GM18858 (cell line): ENCODE measurements at regions not wholly inside any gene's neighbourhood (a gene's known extent, or its start where the extent isn't known, plus 50 kb on each side); places are given as distances from the start of the nearest gene placed in this dataset.

ENCODE experiments used
- ATAC-seq: cut with Tn5 transposase; IDR thresholded peaks from one replicate; pipeline ENCODE4 v1.9.1; 2021; ENCODE audit not compliant: unreplicated experiment

DNA sequence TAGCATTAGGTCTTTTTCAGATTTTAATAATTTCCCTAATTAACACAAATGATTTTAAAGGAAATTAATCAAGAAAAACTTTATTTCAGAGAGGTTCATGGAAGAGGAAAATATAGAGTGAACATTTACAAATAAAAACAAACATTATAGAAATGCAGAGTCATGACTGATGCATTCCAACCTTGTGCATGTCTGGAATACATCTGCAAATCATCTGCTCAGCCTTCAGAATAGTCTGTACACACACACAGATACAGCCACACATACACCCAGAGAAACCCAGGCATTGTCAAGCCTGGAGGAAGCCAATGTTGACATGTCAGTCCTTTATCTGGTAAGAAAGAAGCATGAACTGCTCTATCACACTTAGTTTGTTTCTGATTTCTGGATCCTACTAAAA, 61.3 kb upstream of the NFKB1 start:
- no peak for ATAC-seq

DNA sequence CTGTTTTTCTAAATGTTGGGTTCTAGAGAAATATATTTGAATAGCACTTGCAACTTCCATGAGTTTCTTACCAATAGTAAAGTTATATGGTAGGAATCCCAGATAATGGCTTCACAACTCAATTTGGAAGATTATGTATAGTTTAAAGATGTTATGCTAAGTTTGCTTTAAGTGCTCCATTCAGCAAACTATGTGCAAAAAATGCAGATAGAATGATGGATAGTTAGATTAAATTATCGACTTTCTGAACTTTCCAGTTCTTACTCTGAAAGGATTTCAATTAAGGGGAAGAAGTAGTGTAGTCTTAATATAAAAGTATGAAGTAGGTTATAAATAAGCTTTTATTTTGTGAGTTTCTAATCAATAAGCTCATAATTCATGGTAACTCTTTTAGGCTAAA, 60.7 kb upstream of the NFKB1 start:
- ATAC-seq, result no peak

DNA sequence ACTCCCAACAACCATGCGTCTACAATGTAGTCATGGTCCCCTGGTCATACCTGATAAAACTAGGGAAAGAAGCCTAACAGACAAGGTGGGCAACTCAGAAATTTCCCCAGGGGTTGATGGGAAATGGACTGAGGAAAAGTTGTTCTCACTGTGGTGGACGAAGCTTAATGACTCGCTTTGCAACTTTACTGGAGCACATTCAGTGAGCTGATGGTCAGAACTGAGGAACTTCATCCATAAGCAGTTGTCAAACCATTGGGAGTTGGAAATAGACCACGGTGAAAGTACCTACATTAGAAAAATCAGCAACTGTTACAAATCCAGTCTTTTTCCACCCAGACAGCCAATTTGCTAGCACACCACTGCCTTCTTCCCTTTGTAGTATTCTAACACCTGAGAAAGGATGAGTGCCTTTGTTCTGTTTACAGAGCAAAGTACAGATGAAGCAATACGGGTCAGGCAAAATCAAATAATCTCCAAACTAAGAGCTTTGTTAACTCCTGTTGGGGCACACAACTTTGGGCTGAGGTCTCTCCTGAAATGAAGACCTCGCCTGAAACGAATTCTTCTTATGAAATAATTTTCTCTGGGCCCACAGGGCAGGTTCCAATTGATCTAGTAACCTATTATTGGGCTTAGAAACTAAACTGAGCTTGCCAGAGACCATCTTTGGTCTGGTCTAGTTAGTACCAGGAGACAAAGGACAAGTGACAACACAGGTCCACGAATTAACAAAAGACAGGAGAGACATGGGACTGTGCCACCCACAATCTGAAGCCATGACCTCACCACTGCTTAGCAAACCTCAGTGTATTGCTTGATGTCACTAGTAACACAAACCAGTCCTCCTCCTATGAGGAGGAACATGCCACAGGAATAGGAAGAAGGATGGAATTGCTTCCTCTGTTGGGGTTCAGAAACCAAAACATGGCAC, 58.9 kb upstream of the NFKB1 start:
- no peak for ATAC-seq

DNA sequence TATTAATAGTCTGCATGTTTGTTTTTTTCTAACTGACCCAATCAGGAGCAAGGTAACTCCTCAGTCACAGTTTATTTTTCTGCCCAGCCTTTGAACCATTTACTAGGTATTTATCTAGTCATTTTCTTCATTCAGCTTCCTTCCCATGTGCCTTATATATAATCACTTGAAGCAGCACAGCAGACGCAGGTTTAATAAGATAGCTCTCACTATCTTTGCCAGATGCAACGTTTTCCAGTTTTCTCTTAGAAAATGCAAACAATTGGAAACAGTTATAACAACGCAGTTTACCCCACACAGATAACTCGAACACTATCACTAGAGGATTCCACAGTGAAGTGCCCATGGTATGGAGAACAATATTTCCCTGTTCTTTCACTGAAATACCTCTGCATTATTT, 56.4 kb upstream of the NFKB1 start:
- no peak for ATAC-seq

DNA sequence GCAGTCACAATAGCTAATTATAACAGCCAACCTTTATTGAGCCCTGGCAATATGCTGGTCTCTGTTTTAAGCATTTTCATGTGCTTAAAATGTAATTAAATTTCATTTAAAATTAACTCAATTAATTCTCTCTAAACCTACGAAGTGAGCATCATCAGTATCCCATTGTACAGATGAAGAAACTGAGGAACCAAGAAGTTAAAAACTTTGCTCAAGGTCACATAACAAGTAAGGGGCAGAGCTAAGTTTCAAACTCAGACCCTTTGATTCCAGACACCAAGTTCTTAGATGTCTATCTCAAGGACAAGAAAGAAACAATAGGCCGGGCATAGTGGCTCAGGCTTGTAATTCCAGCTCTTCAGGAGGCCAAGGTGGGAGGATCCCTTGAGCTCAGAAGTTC, 55.9 kb upstream of the NFKB1 start:
- no peak for ATAC-seq

DNA sequence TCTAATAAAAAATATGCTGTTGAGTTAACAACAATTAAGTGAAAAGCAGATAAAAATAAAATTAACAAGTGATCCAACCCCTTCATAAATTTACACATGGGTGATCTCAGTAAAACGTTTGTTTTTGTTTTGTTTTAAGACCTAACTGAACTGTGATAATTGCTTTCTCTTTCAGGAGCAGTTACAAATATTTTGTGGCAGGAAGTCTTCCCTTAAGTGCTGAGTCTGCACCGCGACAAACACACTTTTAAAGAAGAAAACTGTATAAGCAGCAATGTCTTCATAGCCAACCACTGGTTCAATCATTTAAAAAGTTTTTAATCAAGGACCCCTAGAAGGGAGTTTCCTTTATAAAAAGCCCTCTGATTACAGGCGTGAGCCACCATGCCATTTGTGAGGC, 53.7 kb upstream of the NFKB1 start:
- ATAC-seq, result no peak

DNA sequence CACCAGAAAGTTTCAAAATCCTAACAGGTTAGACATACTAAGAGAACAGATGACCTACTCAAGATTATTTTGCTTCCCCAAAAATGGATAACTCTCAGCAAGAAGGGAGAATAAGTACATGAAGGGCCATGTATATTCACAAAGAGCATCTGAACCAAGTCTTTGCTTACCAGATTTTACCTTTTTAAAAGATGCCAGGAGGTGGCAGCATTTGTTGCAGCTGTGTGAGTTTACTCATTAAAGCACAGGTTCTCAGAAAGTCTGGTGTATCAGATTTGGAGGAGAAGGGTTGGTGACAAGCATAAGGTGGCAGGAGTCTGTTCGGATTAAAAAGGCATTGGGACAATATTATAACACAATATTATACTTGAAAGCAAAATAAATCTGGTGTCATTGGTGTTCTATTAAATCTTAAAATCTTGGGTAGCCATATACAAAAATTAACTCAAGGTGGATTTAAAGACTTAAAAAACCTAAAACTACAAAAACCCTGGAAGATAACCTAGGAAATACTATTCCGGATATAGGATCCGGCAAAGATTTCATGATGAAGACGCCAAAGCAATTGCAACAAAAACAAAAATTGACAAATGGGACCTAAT, 51.3 kb upstream of the NFKB1 start:
- peak; percentile 73 for ATAC-seq

DNA sequence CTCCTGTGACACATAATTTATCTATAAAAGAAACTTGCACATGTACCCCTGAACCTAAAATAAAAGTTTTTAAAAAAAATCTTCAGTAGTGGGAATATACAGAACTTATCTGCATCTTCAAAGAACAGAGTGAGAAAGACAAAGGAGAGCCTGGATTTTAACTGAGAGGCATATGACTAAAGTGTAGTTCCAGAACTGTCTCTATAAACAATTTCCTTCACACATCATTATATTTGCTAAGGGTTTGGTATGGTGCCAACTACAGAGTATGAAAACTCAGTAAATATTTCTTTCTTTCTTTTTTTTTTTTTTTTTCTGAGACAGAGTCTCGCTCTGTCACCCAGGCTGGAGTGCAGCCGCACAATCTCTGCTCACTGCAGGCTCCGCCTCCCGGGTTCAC, 49.9 kb upstream of the NFKB1 start:
- no peak for ATAC-seq
